ENCODE measurements at regions not wholly inside any gene's neighbourhood (a gene's known extent, or its start where the extent isn't known, plus 50 kb on each side); places are given as distances from the start of the nearest gene placed in this dataset.
"Not testable (repeated sequence)": the region's sequence is repeated elsewhere in the genome, so short reads cannot be mapped to it uniquely, and the experiment has no call there.

DNA sequence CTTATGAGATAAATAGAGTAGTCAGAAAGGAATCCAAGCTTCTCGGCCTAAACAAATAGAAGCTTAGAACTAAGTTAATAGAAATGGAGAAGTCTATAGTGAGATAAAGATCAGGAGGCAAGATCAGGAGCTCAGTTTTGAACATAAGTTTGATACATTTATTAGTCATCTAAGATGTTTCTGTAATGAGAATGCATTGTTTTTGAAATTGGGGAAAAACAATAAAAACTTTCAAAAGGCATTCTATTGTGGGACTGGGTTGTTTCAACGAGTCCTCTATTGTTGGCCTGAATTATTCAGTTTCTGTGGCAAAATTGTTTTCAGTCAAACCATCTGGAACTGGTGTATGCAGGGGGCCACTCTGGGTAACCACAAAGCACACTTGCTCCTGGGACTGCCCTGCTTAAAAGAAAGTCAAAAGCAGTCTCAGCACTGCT, 181.0 kb upstream of the CLINT1 start:
- DNase-seq = no peak

DNA sequence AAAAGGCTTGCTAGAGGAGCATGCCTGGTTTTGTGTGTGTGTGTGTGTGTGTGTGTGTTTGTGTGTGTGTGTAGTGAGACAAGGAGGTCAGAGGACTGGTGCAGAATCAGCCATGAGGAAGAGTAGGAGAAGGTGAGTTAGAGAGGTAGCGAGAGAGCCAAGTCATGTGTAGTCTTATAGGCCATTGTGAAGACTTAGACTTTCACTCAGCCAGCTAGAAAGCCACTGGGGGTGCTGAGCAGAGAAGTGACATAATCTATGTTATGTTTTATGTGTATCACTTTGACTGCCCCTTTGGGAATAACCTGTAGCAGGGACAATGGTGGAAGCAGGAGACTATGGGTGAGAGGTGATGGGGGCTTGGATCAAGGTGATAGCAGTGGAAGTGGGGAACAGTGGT, 180.5 kb upstream of the CLINT1 start:
- DNase-seq = no peak

DNA sequence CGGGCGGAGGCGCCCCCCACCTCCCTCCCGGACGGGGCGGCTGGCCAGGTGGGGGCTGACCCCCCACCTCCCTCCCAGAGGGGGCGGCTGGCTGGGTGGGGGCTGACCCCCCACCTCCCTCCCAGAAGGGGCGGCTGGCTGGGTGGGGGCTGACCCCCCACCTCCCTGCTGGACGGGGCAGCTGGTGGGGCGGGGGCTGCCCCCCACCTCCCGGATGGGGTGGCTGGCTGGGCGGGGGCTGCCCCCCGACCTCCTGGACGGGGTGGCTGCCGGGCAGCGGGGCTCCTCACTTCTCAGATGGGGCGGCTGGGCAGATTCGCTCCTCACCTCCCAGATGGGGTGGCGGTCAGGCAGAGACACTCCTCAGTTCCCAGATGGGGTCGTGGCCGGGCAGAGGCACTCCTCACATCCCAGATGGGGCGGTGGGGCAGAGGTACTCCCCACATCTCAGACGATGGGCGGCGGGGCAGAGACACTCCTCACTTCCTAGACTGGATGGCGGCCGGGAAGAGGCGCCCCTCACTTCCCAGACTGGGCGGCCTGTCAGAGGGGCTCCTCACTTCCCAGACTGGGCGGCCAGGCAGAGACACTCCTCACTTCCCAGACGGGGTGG, 178.1 kb upstream of the CLINT1 start:
- not testable (repeated sequence) for DNase-seq

- not testable (repeated sequence) for DNase-seq
Measured at GRCh38 chr5:158034586-158034985, 175.6 kb upstream of the CLINT1 start.

DNA sequence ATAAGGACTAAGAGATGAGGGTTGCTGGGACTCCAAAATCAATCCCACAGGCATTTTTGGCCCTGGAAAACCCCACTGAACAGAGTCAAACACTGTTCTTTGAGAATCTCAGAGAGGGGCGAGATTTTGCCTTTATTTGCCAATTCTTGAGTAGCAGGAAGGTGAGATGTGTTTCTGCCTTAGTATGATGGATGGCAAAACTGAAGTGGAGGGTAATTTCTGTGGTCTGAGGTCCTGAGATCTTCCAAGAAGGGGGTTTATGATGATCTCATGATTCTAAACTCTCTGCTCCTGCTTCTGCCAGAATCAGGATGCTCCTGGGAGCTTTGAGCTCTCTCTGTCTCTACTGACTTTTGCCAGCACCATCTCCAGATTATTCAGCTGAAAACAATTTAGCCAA, 174.8 kb upstream of the CLINT1 start:
- no peak for DNase-seq

GRCh38 chr5:158033076-158033475, 174.1 kb upstream of the CLINT1 start:
- no peak for DNase-seq

DNA sequence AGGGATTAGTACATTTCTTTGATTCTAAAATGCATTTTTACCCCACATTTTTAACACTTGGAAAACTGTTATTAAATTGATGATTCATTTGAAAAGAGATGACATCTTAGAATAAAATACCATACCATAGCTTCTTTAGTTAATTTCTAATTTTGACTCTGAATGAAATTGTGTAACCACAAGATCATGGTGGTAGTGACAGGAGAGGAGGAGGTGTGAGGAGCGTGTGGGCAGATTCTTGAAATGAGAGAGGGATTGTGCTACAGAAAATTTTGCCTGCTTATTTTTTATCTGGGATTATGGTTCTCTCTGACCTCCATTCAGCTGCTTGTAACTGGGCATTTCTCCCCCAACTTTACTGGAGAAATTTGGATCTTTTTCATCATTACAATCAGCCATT, 173.3 kb upstream of the CLINT1 start:
- DNase-seq = no peak

GRCh38 chr5:158027806-158028775, 169.1 kb upstream of the CLINT1 start:
- no peak for DNase-seq

- no peak for DNase-seq
Measured at GRCh38 chr5:158026304-158027031, 167.5 kb upstream of the CLINT1 start.

- DNase-seq = no peak
Measured at GRCh38 chr5:158023266-158023665, 164.3 kb upstream of the CLINT1 start.

- DNase-seq = no peak
Measured at GRCh38 chr5:158022837-158023236, 163.9 kb upstream of the CLINT1 start.

DNA sequence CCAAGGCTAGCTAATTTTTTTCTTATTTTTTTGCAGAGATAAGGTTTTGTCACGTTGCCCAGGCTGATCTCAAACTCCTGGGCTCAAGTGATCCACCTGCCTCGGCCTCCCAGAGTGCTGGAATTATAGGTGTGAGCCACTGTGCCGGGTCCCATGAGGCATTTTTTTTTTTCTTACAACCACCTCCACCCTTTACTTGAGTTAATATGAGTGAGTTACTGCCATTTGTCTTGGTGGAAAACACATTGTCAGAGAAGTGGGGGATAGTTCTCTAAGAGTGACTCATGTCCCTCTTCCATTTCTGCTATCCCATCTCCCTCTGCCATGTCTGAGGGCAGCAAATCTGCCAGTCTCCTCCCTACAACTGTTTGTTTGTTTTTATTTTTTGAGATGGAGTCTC, 163.4 kb upstream of the CLINT1 start:
- DNase-seq = no peak

DNA sequence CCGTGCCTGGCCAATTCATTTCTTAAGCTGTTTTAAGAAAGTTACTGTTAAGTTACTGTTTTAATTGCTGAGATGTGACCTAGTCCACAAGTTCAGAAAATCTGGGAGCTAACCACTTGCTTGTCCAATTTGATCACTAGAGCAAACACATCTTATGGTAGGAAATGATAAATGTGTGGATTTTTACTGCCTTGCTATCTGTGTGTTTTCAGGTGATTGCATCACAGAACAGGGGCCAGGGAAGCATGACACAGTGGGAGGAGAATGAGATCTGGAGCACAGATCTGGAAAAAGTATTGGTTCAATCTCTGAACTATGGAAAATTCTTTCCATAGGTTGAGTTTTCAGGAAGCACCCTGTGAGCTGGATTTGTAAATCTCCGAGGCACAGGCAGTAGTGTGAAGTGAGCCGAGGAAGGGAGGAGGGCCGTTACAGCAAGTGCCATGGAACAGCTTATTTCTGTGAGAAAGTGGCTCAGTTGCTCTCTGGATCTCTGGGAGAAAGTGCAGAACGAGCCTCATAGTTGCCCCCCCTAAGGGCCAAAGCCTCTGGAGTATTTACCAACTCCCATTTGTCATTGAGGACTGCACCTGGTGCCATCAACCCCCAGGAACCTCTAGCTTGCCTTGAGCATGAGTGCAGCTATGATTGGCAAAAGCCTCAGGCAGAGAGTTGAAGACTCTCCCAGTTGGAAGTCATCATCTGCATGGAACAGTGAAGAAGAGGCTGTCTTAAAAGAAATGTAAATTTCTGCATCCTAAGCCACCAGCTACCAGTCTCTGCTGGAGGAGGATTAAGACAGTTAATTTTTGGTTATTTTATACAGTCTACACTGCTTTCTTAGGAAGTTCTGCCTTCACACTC, 161.8 kb upstream of the CLINT1 start:
- no peak for DNase-seq

GRCh38 chr5:158017469-158017868, 158.5 kb upstream of the CLINT1 start:
- DNase-seq = no peak

DNA sequence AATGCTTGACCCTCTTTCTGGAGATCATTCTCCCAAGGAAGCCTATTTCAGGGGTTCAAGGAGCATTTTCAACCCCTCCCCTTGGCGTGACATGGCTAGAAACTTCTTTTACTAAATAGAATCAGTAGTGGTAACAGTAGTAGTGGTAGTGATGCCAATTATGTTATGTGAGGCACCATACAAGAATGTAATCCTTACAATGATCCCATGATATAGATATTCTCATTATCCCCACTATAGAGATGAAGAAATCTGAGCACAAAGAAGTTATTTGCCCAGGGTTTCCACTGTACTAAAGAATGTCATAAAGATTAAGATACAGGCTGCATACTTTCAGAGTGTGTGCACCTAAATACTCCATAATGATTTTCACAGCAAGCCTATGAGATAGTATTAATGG, 155.4 kb upstream of the CLINT1 start:
- DNase-seq = no peak

DNA sequence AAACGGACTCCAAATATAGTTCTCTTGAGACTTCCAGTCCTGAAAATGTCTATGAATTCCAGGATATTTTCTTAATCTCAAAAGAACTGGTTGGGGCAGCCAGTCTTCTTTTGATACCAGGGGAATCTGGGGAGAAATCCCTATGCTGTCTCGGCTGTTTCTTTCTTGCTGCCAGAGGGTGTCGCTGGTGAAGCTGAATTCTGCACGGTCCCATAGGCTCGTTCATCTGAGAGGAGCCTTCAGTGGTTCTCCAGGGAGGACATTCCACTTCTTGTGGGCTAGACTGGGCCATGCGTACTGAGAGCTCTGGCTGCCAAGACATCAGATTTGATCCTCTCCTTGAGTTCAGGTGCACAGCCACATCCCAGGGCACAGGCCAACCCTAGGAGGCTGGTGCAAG, 155.0 kb upstream of the CLINT1 start:
- no peak for DNase-seq

DNA sequence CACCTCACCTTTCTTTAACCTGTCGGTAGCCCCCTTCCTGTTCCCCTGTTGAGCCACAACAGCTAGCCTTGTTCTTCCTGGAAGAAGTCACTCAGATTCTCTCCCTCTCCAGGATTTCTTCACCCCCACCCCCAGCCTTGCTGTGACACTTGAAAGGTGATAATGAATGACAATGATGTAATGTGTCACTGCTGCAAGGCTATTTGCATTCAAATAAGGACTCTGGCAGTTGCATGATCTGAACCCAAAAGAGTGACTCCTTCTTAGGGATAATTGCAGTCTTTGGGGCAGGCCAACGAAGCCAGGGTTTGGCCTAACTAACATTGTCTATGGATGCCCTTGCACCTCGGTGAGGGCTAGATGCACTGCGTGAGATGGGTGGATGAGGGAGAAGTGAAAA, 154.4 kb upstream of the CLINT1 start:
- no peak for DNase-seq

DNA sequence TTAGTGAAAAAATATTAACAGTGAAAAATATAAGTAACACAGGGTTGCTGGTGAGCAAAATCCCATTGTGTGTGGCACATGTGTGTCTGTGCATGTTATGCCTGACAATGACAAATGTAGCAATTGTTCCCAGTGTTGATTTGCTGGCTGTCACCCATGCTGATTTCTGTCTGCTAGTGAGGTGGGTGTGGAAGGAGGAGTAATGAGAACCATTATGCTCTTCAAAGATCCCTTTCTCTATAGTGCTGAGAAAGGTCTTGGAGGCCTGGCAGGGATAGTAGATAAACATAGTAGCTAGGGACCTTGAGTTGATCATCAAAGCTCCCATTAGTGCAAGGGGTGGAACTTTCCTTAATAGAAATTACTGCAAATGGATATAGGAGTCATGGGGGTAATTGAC, 152.5 kb upstream of the CLINT1 start:
- no peak for DNase-seq

GRCh38 chr5:158010831-158011230, 151.9 kb upstream of the CLINT1 start:
- no peak for DNase-seq

GRCh38 chr5:158007336-158007735, 148.4 kb upstream of the CLINT1 start:
- no peak for DNase-seq

GRCh38 chr5:157999696-158000095, 140.8 kb upstream of the CLINT1 start:
- DNase-seq = no peak

DNA sequence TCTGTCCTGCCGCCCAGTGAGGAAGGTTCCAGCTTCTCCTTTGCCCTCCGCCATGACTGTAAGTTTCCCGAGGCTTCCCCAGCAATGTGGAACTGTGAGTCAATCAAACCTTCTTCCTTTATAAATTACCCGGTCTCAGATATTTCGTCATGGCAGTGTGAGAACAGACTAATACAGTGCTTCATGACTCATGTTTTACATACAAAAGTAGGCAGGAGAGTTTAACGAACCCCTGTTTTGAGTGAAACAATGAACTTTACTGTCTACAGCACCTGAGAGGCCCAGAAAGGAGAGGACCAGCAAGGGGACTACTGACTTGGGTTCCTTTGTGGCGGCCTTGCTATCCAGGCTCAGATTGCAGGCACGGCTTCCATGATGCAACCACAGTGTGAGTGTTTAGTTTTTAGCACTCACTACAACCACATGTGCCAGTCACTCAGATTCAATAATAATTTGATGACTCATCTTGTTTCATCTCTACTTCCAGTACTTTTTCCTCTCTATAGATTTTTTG, 139.1 kb upstream of the CLINT1 start:
- DNase-seq = no peak
